ENCODE measurements at regions not wholly inside any gene's neighbourhood (a gene's known extent, or its start where the extent isn't known, plus 50 kb on each side); places are given as distances from the start of the nearest gene placed in this dataset.
"Not testable (repeated sequence)": the region's sequence is repeated elsewhere in the genome, so short reads cannot be mapped to it uniquely, and the experiment has no call there.

- DNase-seq (ENCODE audit: insufficient read length, low spot score) (no peak), FAIRE-seq (no peak)
- TF ChIP-seq TAF1 (IDR thresholded peaks at IDR 0.05; ENCODE audit: low read depth, low read length) (no peak), PAX5 (IDR thresholded peaks at IDR 0.05; ENCODE audit: insufficient read depth, low read length, severe bottlenecking) (no peak), SPI1 (IDR thresholded peaks at IDR 0.05; ENCODE audit: low read depth, low read length) (no peak), POLR2A (IDR thresholded peaks at IDR 0.05; ENCODE audit: low read depth, low read length) (no peak), POU2F2 (IDR thresholded peaks at IDR 0.05; ENCODE audit: low read depth, low read length) (no peak), POLR2AphosphoS5 (IDR thresholded peaks at IDR 0.05; ENCODE audit: low read depth, low read length) (no peak)
Measured at GRCh38 chr18:1732143-1732542, 827.5 kb downstream of the ADCYAP1 start.

GRCh38 chr18:1746131-1746530 is 825.2 kb downstream of the METTL4 start:
- DNase-seq (ENCODE audit: insufficient read length, low spot score) (no peak), FAIRE-seq (no peak)
- TF ChIP-seq TAF1 (IDR thresholded peaks at IDR 0.05; ENCODE audit: low read depth, low read length) (no peak), POLR2A (IDR thresholded peaks at IDR 0.05; ENCODE audit: low read depth, low read length) (no peak), PAX5 (IDR thresholded peaks at IDR 0.05; ENCODE audit: insufficient read depth, low read length, severe bottlenecking) (no peak), SPI1 (IDR thresholded peaks at IDR 0.05; ENCODE audit: low read depth, low read length) (no peak), POU2F2 (IDR thresholded peaks at IDR 0.05; ENCODE audit: low read depth, low read length) (no peak), POLR2AphosphoS5 (IDR thresholded peaks at IDR 0.05; ENCODE audit: low read depth, low read length) (no peak)

GRCh38 chr18:1751249-1751648 is 820.1 kb downstream of the METTL4 start:
- FAIRE-seq: no peak
- DNase-seq (ENCODE audit: insufficient read length, low spot score): no peak
- TF ChIP-seq POLR2A (IDR thresholded peaks at IDR 0.05; ENCODE audit: low read depth, low read length) (no peak), SPI1 (IDR thresholded peaks at IDR 0.05; ENCODE audit: low read depth, low read length) (no peak)

GRCh38 chr18:1760901-1761300 is 810.4 kb downstream of the METTL4 start:
- no peak for TF ChIP-seq SPI1 (IDR thresholded peaks at IDR 0.05; ENCODE audit: low read depth, low read length)
- no peak for TF ChIP-seq POLR2A (IDR thresholded peaks at IDR 0.05; ENCODE audit: low read depth, low read length)
- TF ChIP-seq PAX5 (IDR thresholded peaks at IDR 0.05; ENCODE audit: insufficient read depth, low read length, severe bottlenecking): no peak
- TF ChIP-seq POU2F2 (IDR thresholded peaks at IDR 0.05; ENCODE audit: low read depth, low read length): no peak
- TF ChIP-seq TAF1 (IDR thresholded peaks at IDR 0.05; ENCODE audit: low read depth, low read length): no peak
- no peak for TF ChIP-seq POLR2AphosphoS5 (IDR thresholded peaks at IDR 0.05; ENCODE audit: low read depth, low read length)
- DNase-seq (ENCODE audit: insufficient read length, low spot score) (no peak), FAIRE-seq (no peak)

GRCh38 chr18:1774261-1774660 is 797.0 kb downstream of the METTL4 start:
- no peak for FAIRE-seq
- TF ChIP-seq TAF1 (IDR thresholded peaks at IDR 0.05; ENCODE audit: low read depth, low read length) (no peak), POU2F2 (IDR thresholded peaks at IDR 0.05; ENCODE audit: low read depth, low read length) (no peak), POLR2AphosphoS5 (IDR thresholded peaks at IDR 0.05; ENCODE audit: low read depth, low read length) (no peak), POLR2A (IDR thresholded peaks at IDR 0.05; ENCODE audit: low read depth, low read length) (no peak), SPI1 (IDR thresholded peaks at IDR 0.05; ENCODE audit: low read depth, low read length) (no peak), PAX5 (IDR thresholded peaks at IDR 0.05; ENCODE audit: insufficient read depth, low read length, severe bottlenecking) (no peak)
- no peak for DNase-seq (ENCODE audit: insufficient read length, low spot score)

GRCh38 chr18:1777843-1778242 is 793.5 kb downstream of the METTL4 start:
- no peak for FAIRE-seq
- DNase-seq (ENCODE audit: insufficient read length, low spot score): no peak
- TF ChIP-seq POLR2AphosphoS5 (IDR thresholded peaks at IDR 0.05; ENCODE audit: low read depth, low read length): no peak
- TF ChIP-seq TAF1 (IDR thresholded peaks at IDR 0.05; ENCODE audit: low read depth, low read length): no peak
- TF ChIP-seq SPI1 (IDR thresholded peaks at IDR 0.05; ENCODE audit: low read depth, low read length): no peak
- TF ChIP-seq POLR2A (IDR thresholded peaks at IDR 0.05; ENCODE audit: low read depth, low read length): no peak
- TF ChIP-seq PAX5 (IDR thresholded peaks at IDR 0.05; ENCODE audit: insufficient read depth, low read length, severe bottlenecking): no peak

GRCh38 chr18:1778496-1779178 is 792.7 kb downstream of the METTL4 start:
- TF ChIP-seq POLR2AphosphoS5 (IDR thresholded peaks at IDR 0.05; ENCODE audit: low read depth, low read length) (no peak), POU2F2 (IDR thresholded peaks at IDR 0.05; ENCODE audit: low read depth, low read length) (no peak), PAX5 (IDR thresholded peaks at IDR 0.05; ENCODE audit: insufficient read depth, low read length, severe bottlenecking) (no peak), TAF1 (IDR thresholded peaks at IDR 0.05; ENCODE audit: low read depth, low read length) (no peak), POLR2A (IDR thresholded peaks at IDR 0.05; ENCODE audit: low read depth, low read length) (no peak), SPI1 (IDR thresholded peaks at IDR 0.05; ENCODE audit: low read depth, low read length) (no peak)
- DNase-seq (ENCODE audit: insufficient read length, low spot score) (no peak), FAIRE-seq (no peak)

GRCh38 chr18:1779587-1779986 is 791.7 kb downstream of the METTL4 start:
- DNase-seq (ENCODE audit: insufficient read length, low spot score) (no peak), FAIRE-seq (no peak)
- TF ChIP-seq POLR2A (IDR thresholded peaks at IDR 0.05; ENCODE audit: low read depth, low read length): no peak
- no peak for TF ChIP-seq PAX5 (IDR thresholded peaks at IDR 0.05; ENCODE audit: insufficient read depth, low read length, severe bottlenecking)
- TF ChIP-seq POU2F2 (IDR thresholded peaks at IDR 0.05; ENCODE audit: low read depth, low read length): no peak
- TF ChIP-seq SPI1 (IDR thresholded peaks at IDR 0.05; ENCODE audit: low read depth, low read length): no peak
- no peak for TF ChIP-seq POLR2AphosphoS5 (IDR thresholded peaks at IDR 0.05; ENCODE audit: low read depth, low read length)
- TF ChIP-seq TAF1 (IDR thresholded peaks at IDR 0.05; ENCODE audit: low read depth, low read length): no peak

- DNase-seq (ENCODE audit: insufficient read length, low spot score): no peak
- FAIRE-seq: no peak
- TF ChIP-seq POLR2AphosphoS5 (IDR thresholded peaks at IDR 0.05; ENCODE audit: low read depth, low read length) (no peak), POLR2A (IDR thresholded peaks at IDR 0.05; ENCODE audit: low read depth, low read length) (no peak), SPI1 (IDR thresholded peaks at IDR 0.05; ENCODE audit: low read depth, low read length) (no peak), POU2F2 (IDR thresholded peaks at IDR 0.05; ENCODE audit: low read depth, low read length) (no peak), PAX5 (IDR thresholded peaks at IDR 0.05; ENCODE audit: insufficient read depth, low read length, severe bottlenecking) (no peak), TAF1 (IDR thresholded peaks at IDR 0.05; ENCODE audit: low read depth, low read length) (no peak)
Measured at GRCh38 chr18:1784113-1784512, 787.2 kb downstream of the METTL4 start.

GRCh38 chr18:1785980-1786379 is 785.3 kb downstream of the METTL4 start:
- DNase-seq (ENCODE audit: insufficient read length, low spot score); FAIRE-seq: not testable (repeated sequence)

All from GM12891 (cell line).